HepG2 (cell line): ENCODE measurements at regions not wholly inside any gene's neighbourhood (a gene's known extent, or its start where the extent isn't known, plus 50 kb on each side); places are given as distances from the start of the nearest gene placed in this dataset.

Experiments
- AKNA ChIP-seq: sonication (generic); formaldehyde crosslinking; IDR thresholded peaks from 2 replicates; pipeline ENCODE4 v1.4.0; 2020; ENCODE audit warnings: missing genetic modification reagents, borderline replicate concordance
- ASH2L ChIP-seq: fragments of 300-600, 200-600 bp; sonication (generic); IDR thresholded peaks from 2 replicates; pipeline ENCODE4 v1.7.0; 2017; ENCODE audit warnings: low read depth, mild to moderate bottlenecking, moderate library complexity, mixed read lengths, low read length; ENCODE audit not compliant: insufficient read length
- EP300 ChIP-seq, 3 experiments: sonication (generic) in 1 of 3; formaldehyde crosslinking in 1 of 3; IDR thresholded peaks; 2 replicates each; pipeline versions ENCODE4 v1.5.1 to v1.6.1; 2011 to 2020; ENCODE audit warnings: low read depth in 2 of 3, low read length in 2 of 3, borderline replicate concordance in 1 of 3, improper control_type of control experiment in 1 of 3, mild to moderate bottlenecking in 1 of 3, missing genetic modification reagents in 1 of 3, moderate library complexity in 1 of 3
- HCFC1 ChIP-seq: fragments of 150-350 bp; IDR thresholded peaks from 2 replicates; pipeline ENCODE4 v1.6.1; 2014; ENCODE audit warnings: low read depth, low read length
- HDAC1 ChIP-seq: sonication (generic); formaldehyde crosslinking; IDR thresholded peaks from 2 replicates; pipeline ENCODE4 v1.5.1; 2020; ENCODE audit warnings: mild to moderate bottlenecking, missing genetic modification reagents
- HDAC6 ChIP-seq: fragments of 200-600 bp; sonication (generic); IDR thresholded peaks from 2 replicates; pipeline ENCODE4 v1.7.0; 2017; ENCODE audit warnings: mild to moderate bottlenecking, antibody characterized with exemption, low read length, low read depth
- NBN ChIP-seq: fragments of 450-650 bp; conservative IDR thresholded peaks from 2 replicates; pipeline ENCODE4 v1.6.1; 2017
- NCOA2 ChIP-seq: sonication (generic); formaldehyde crosslinking; IDR thresholded peaks from 2 replicates; pipeline ENCODE4 v1.8.0; 2022; ENCODE audit warnings: inconsistent platforms
- SMYD3 ChIP-seq: sonication (generic); formaldehyde crosslinking; IDR thresholded peaks from 2 replicates; pipeline ENCODE4 v1.8.1; 2023; ENCODE audit warnings: mild to moderate bottlenecking, missing genetic modification reagents
- ZBTB21 ChIP-seq: sonication (generic); formaldehyde crosslinking; IDR thresholded peaks from 2 replicates; pipeline ENCODE4 v1.4.0; 2020; ENCODE audit warnings: missing genetic modification reagents
- ZNF235 ChIP-seq: sonication (generic); formaldehyde crosslinking; IDR thresholded peaks from 2 replicates; pipeline ENCODE4 v1.8.1; 2023; ENCODE audit warnings: mild to moderate bottlenecking, missing genetic modification reagents, borderline replicate concordance
- ZNF660 ChIP-seq: sonication (generic); formaldehyde crosslinking; IDR thresholded peaks from 2 replicates; pipeline ENCODE4 v1.5.1; 2020; ENCODE audit warnings: mild to moderate bottlenecking, low read depth, missing genetic modification reagents, borderline replicate concordance
- TF ChIP-seq, protein P1 (sequence below), 2 experiments: sonication (generic) in 1 of 2; formaldehyde crosslinking in 1 of 2; IDR thresholded peaks; 2 replicates each; pipeline versions ENCODE4 v1.6.1 to v1.9.0; 2014 to 2022; ENCODE audit warnings: antibody characterized with exemption in 1 of 2, borderline replicate concordance in 1 of 2, inconsistent platforms in 1 of 2, low read depth in 1 of 2, missing genetic modification reagents in 1 of 2

- TF ChIP-seq, protein P1, sequence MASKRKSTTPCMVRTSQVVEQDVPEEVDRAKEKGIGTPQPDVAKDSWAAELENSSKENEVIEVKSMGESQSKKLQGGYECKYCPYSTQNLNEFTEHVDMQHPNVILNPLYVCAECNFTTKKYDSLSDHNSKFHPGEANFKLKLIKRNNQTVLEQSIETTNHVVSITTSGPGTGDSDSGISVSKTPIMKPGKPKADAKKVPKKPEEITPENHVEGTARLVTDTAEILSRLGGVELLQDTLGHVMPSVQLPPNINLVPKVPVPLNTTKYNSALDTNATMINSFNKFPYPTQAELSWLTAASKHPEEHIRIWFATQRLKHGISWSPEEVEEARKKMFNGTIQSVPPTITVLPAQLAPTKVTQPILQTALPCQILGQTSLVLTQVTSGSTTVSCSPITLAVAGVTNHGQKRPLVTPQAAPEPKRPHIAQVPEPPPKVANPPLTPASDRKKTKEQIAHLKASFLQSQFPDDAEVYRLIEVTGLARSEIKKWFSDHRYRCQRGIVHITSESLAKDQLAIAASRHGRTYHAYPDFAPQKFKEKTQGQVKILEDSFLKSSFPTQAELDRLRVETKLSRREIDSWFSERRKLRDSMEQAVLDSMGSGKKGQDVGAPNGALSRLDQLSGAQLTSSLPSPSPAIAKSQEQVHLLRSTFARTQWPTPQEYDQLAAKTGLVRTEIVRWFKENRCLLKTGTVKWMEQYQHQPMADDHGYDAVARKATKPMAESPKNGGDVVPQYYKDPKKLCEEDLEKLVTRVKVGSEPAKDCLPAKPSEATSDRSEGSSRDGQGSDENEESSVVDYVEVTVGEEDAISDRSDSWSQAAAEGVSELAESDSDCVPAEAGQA (IDR thresholded peaks at IDR 0.05; ENCODE audit: low read depth): 0 out of 2 replicates have a peak, but pooled peaks have one; percentile 18
- TF ChIP-seq, protein P1 (CRISPR knock-in tag; IDR thresholded peaks at IDR 0.05; ENCODE audit: borderline replicate concordance): no peak
- TF ChIP-seq ZBTB21 (CRISPR knock-in tag): no peak; the same call in 1 of the 2 replicates
- peak in 1 of 2 experiments; percentile 60; a peak in 2 of 4 replicates for TF ChIP-seq EP300 (IDR thresholded peaks at IDR 0.05; ENCODE audit: low read depth in 2 of 2, low read length in 2 of 2)
- TF ChIP-seq EP300 (CRISPR knock-in tag; IDR thresholded peaks at IDR 0.05; ENCODE audit: borderline replicate concordance): 0 out of 2 replicates have a peak, but pooled peaks have one; percentile 26
- peak; percentile 28; the same call in 1 of the 2 replicates for TF ChIP-seq HDAC1 (CRISPR knock-in tag)
- no peak for TF ChIP-seq HCFC1
- peak; percentile 51; the same call in 1 of the 2 replicates for TF ChIP-seq NCOA2 (CRISPR knock-in tag)
- TF ChIP-seq ASH2L: no peak
- TF ChIP-seq NBN: no peak
- TF ChIP-seq ZNF235 (CRISPR knock-in tag): no peak
- 0 out of 2 replicates have a peak, but pooled peaks have one; percentile 76 for TF ChIP-seq SMYD3 (CRISPR knock-in tag)
- TF ChIP-seq HDAC6: no peak
- TF ChIP-seq AKNA: no peak
- TF ChIP-seq ZNF660 (CRISPR knock-in tag): no peak
Observed at GRCh38 chr20:50434653-50435396, 75.4 kb upstream of the PTPN1 start (continued).
